ENCODE measurements at regions not wholly inside any gene's neighbourhood (a gene's known extent, or its start where the extent isn't known, plus 50 kb on each side); places are given as distances from the start of the nearest gene placed in this dataset.

DNA sequence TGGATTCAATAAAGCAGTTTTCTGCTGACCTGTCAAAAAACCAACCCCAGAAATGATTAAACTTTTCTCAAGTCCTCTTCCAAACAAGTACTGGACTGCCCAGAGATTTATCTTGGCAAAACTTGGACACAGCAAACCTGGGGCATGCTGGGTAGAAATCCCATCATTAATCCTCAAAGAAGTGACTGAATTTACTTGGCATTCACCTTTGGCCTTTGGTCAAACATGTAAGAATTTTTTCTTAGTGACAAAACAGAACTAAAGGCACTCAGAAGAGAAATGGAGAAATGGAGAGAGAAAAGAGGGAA, 248.6 kb upstream of the NREP start:
- Histone ChIP-seq H3K4me3 (no peak overlapping the region), H3K4me1 (no peaks in the 10 kb centered on the region), H3K36me3 (no peaks in the 10 kb centered on the region), H3K9me3 (no peaks in the 10 kb centered on the region), H3K27me3 (no peaks in the 10 kb centered on the region), H3K27ac (no peak overlapping the region)
- DNase-seq = no peak
- TF ChIP-seq, protein P1, sequence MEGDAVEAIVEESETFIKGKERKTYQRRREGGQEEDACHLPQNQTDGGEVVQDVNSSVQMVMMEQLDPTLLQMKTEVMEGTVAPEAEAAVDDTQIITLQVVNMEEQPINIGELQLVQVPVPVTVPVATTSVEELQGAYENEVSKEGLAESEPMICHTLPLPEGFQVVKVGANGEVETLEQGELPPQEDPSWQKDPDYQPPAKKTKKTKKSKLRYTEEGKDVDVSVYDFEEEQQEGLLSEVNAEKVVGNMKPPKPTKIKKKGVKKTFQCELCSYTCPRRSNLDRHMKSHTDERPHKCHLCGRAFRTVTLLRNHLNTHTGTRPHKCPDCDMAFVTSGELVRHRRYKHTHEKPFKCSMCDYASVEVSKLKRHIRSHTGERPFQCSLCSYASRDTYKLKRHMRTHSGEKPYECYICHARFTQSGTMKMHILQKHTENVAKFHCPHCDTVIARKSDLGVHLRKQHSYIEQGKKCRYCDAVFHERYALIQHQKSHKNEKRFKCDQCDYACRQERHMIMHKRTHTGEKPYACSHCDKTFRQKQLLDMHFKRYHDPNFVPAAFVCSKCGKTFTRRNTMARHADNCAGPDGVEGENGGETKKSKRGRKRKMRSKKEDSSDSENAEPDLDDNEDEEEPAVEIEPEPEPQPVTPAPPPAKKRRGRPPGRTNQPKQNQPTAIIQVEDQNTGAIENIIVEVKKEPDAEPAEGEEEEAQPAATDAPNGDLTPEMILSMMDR (IDR thresholded peaks at IDR 0.05 in 4 of 5, conservative IDR thresholded peaks at IDR 0.05 in 1 of 5) = no peak
- no peak for TF ChIP-seq POLR2A (IDR thresholded peaks at IDR 0.05)
- intact Hi-C loops (cut with DNase I; ENCODE audit: low total_unique reads) (no loop called here), in situ Hi-C loops (cut with MboI; ENCODE audit: low sequenced_read_pairs in 4 of 4) (no loop called here)
- no peak for ATAC-seq

DNA sequence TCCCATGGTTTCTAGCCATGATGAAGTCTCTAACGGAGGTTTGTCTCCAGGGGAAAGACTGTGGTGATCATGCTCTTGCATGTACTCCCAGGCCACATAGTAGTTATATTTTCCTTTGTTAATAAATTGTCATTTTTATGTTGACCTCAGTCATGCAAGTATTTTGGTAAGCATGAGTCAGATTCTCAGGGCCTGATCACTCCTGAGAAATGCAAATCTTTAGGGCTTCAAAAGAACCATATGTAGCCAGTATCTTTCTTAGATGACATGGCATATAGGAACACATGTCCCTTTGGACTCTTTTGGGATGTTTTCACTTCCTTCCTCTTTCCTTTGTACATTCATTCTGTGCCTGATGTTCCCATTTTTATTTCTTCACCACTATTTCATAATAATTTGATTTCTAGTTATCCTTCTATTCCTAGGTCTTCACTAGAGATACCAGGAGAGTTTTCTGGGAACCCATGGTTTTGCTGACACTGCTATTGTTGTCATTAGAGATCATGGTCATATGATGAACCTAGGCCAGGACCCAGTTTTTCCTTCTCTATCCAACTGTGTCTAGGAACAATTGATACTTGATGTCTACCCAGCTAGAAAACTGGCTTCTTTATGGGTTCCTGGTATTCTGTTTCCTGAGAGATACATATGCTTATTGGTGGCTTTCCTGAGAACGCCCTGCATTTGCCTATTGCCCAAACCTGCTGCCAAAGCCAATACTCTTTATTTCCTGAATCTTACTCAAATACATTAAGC, 248.1 kb upstream of the NREP start:
- intact Hi-C loops (cut with DNase I; ENCODE audit: low total_unique reads) (no loop called here), in situ Hi-C loops (cut with MboI; ENCODE audit: low sequenced_read_pairs in 4 of 4) (no loop called here)

DNA sequence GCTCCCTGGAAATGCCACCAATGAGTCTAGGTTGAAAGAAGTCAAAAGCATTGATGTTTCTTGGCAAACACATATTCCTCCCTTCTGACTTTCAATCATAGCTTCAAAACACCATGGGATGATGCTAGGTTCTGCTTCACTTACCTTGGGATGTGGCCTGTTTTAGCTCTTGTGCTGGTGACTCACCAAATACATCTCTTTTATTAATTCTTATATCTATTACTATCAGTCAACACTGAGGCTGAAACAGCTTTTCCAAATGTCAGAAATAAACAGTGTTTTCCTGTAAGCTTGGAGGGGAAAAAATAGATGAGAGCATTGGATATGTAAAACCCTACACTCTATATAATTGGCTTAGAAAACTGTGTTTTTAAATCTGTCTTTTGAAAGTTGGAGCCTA, 245.4 kb upstream of the NREP start:
- Histone ChIP-seq H3K4me3 (no peak overlapping the region), H3K36me3 (no peaks in the 10 kb centered on the region), H3K9me3 (no peaks in the 10 kb centered on the region), H3K27me3 (no peaks in the 10 kb centered on the region), H3K4me1 (no peaks in the 10 kb centered on the region), H3K27ac (no peak overlapping the region)
- ATAC-seq (no peak), DNase-seq (no peak)
- intact Hi-C loops (cut with DNase I; ENCODE audit: low total_unique reads) = no loop called here
- in situ Hi-C loops (cut with MboI; ENCODE audit: low sequenced_read_pairs in 4 of 4) = no loop called here
- TF ChIP-seq, protein P1 (IDR thresholded peaks at IDR 0.05 in 4 of 5, conservative IDR thresholded peaks at IDR 0.05 in 1 of 5) = no peak
- TF ChIP-seq POLR2A (IDR thresholded peaks at IDR 0.05) = no peak

More for the DNA sequence above, 248.1 kb upstream of the NREP start:
- ATAC-seq (no peak), DNase-seq (no peak)
- no peak for TF ChIP-seq POLR2A (IDR thresholded peaks at IDR 0.05)
- TF ChIP-seq, protein P1 (IDR thresholded peaks at IDR 0.05 in 4 of 5, conservative IDR thresholded peaks at IDR 0.05 in 1 of 5) = no peak
- Histone ChIP-seq H3K9me3 (no peaks in the 10 kb centered on the region), H3K27ac (no peak overlapping the region), H3K36me3 (no peaks in the 10 kb centered on the region), H3K4me1 (no peaks in the 10 kb centered on the region), H3K27me3 (no peaks in the 10 kb centered on the region), H3K4me3 (no peak overlapping the region)

DNA sequence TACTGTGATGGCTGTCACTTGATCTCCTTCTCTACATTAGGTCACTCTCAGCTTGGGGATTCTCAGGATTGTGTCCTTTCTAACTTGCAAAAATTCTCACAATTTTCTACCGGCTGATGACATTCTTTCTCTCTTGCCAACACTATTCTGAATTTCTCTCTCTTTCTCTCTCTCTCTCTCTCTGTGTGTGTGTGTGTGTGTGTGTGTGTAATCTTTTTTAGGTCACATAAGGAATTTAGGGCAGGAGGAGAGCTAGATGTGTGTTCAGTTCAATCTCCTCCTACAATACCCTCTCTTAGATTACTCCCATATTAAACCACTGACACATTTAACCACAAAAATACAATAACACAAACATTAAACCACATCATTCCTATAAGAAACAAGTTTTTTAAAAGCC, 242.3 kb upstream of the NREP start:
- no peaks in the 10 kb centered on the region for H3K27me3 ChIP-seq
- in situ Hi-C loops (cut with MboI; ENCODE audit: low sequenced_read_pairs in 4 of 4) (no loop called here), intact Hi-C loops (cut with DNase I; ENCODE audit: low total_unique reads) (no loop called here)

More for the DNA sequence above, 242.3 kb upstream of the NREP start:
- no peak overlapping the region for H3K27ac ChIP-seq
- no peak for DNase-seq
- no peak overlapping the region for H3K4me3 ChIP-seq
- H3K4me1 ChIP-seq = no peaks in the 10 kb centered on the region
- H3K9me3 ChIP-seq = no peaks in the 10 kb centered on the region
- no peak for ATAC-seq
- no peaks in the 10 kb centered on the region for H3K36me3 ChIP-seq
- TF ChIP-seq POLR2A (IDR thresholded peaks at IDR 0.05) = no peak
- TF ChIP-seq, protein P1 (IDR thresholded peaks at IDR 0.05 in 4 of 5, conservative IDR thresholded peaks at IDR 0.05 in 1 of 5) = no peak
